ENCODE measurements at regions not wholly inside any gene's neighbourhood (a gene's known extent, or its start where the extent isn't known, plus 50 kb on each side); places are given as distances from the start of the nearest gene placed in this dataset.

DNA sequence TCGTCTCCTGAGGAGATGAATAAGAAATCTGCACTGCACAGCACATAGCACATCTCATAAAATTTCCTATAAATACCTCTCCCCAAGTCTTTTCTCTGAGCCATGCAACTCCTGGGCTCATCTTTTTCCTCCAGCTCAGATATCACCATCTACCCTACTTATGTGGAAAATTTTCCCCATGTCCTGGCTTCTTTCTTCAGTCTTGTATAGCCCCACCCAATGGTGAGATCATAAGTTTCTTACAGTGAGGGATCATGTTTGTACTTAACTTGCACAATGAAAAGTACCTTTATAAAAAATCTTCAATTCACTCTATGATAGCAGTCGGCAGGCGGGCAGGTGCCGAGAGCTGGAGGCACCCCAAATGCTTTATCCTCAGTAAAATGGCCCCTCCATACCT, 198.6 kb upstream of the S100G start:
- DNase-seq, result no peak

DNA sequence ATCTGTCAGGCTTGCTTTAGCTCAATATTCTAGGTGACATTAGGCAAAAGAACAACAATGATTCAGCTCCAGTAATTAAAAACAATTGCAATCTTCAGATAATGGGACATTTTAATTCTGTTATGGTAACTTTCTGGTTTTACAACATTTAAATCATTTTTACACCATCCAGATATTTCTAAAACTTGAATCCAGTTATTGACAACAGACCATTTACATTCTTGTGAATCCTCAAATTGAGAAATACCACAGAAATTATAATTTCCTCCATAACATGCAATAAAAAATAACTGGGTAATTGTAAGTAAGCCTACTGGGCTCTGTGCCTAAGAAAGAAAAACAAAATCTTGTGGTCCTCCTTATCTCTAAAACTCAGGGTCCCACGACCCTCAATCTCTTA, 195.0 kb upstream of the S100G start:
- no peak for DNase-seq

DNA sequence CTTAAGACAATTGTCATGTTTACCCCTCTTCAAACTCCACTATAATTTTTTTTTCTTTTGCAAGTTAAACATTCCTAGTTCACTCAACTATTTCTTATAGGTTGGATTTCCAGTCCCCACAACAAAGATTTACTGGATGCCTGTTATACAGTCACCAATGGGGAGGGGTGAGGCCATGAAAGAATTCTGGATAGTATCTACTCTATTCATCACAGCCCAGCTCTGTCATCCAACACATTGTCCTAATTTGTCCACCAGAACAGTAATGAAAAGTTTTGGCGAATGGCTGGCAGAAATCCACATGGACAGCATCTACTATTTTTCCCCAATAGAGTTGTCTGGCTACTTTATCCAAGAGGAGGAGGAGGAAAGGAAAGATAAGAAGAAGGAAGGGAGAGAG, 192.7 kb upstream of the S100G start:
- DNase-seq, result peak; percentile 81

DNA sequence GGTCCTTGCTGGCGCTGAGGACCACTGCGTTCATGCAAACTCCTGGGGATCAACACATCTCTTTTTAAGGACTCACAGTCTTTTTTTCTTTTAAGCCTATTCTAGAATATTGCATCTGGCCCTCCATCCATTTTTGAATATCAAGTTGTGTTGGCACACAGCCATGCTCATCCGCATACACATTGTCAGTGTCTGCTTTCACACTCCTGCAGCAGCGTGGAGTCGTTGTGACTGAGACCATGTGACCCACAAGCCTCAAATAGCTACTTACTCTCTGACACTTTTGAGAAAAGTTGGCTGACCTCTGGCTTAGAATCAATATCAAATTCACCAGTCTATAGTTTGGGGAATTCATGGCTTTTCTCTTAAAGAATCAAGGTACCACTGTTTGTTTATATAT, 191.8 kb upstream of the S100G start:
- DNase-seq, result no peak

DNA sequence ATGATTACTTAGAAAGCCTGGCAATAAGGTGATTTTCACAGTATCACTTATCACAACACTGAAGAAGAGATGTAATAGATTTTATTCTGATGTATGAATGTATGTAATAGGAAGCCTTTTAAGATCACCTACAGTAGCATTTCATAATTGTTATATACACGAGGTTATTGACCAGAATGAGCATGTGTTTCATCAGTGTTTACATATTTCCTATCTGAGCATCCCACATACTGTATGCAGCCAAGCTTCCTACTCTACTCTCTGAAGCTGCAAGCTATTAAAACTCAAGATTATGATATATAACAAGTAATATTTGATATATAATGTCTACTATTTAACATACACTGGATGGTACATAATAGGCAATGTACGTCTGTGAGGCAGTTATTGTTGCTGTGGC, 190.9 kb upstream of the S100G start:
- DNase-seq, result no peak

DNA sequence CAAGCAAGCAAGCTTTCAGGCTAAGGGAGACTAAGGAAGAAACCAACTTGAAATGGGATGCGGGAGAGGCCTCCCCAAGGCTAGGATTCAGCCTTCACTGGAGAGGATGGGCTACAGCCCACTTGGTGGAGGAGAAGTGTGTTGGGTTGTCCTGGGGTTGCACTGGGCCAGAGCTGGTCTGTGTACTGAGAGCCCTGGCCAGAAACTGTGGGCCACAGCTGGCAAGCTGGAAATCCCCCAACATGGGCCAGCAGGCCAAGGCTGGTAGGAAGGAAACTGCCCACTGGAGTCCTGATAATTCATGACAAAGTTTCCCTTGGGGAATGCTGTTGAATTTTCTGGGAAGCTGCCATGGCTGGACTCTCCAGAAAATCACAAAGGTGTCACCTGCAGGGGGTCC, 188.0 kb upstream of the S100G start:
- no peak for DNase-seq

DNA sequence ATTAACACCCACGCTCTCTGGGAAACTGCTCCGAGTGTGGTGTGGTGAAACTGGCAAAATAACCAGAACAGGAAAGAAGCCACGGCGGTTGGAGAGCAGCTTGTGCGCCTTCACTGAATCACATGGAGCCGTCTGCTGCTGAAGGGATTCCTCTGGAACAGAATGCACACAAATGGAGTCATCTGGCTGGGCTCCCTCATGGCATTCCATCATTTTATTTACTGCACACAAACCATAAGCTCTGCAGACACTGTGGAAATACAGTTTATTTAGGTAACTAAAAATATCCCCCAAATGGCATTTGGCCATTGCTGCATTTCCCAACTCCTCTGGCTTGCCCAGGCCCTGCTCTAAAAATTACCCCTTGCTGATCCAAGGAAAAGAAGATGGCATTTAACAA, 187.0 kb upstream of the S100G start:
- peak; percentile 91 for DNase-seq

DNA sequence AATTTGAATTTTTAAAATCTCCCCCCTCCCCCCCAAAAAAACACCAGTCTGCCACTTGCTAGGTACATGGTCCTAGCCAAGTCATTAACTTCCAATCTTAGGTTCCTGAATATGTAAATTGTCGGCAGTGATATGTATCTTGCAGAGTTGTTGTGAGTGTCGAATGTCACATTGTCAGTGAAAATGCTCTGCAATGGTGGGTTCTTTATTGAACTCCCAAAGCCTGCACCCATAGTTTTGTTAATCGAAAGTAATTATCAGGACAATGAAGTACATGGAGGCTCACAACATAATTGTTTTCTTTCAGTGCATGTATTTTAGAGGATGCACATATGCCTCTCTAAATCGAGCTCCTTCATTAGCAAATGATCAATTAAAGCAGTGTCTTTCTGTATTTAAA, 185.6 kb upstream of the S100G start:
- no peak for DNase-seq

DNA sequence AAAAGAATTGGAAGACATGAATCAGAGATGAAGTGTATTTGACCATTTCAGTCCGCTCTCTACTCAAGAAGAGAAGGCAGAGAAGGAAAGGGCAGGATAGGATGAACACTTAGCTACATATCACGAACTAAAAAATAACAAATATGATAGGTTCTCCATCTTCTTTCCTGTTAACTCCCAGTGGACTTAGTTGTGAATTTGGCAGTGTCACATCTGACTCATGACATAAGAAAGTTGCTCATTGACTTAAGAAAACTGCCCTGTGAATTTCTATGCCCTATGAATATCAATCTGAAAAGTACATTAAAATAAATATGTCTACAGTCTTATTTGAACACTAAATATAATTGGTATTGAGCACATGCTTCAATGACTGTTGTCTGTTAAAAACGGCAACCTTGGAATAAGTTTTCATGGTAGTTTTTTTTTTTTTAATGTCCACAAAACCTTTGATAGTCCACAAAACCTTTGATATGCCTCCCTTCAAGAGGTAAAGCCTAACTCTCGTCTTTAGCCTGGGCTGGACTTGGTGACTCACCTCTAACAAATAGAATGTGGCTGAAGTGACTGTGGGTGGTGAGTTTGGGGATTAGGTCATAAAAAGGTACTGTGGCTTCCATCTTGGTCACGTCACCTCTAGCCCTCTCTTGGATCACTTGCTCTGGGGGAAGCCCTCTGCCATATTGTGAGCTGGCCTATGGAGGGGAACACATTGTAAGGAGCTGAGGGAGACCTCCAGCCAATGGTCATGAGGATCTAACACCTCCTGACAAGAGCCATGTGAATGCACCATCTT, 184.7 kb upstream of the S100G start:
- peak; percentile 37 for DNase-seq

DNA sequence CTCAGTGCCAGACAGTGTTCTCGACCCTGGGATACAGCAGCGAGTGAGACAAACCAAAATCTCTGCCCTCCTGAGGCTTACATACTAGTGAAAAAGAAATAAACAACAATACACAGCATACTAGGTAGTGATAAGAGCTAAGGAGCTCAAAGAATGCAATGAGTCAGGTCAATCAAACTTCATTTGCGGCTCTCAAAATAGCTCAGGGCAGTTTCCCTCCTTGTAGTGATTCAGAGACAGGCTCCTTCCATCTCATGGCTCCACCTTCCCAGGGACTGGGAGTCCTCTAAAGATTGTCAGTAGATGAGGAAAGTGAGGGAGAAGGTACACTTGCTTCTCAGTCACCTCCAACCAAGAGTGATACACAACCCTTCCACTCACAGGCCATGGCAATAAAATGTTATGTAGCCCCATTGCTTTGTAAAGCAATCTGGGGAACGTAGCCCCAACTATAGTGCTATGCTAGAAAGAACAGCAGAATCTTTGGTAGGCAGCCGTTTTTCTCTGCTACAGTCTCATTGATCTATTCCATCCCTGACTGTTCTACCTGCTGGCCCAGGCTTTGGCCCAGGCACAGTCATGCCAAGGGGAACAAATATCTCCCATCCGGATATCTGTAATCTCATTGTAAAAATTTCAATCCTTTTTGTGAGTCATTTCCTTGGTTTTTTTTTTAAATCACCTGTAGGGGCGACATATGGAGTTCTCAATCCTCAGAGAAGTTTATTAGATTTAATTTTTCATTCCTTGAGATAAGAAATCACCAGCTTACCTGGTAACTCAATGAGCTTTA, 183.1 kb upstream of the S100G start:
- DNase-seq, result peak; percentile 54

DNA sequence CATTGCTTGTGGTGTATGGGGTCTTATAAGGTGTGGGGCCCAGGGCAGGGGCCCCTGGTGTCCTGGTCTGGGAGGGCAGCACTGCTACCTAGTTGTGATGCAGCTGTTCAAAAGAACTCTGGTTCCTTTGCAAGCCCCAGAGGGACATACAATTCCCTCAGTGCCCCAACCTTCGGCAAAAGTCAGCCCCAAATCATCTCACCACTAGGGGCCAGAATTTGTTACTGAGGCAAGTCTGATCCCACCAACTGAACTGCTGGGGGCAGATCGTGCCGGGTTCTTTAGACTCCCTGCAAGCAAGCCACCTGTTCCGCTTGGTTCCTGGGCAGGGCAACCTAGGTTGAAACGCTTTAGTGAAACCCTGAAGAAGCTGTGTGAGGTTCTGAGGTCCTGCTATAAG, 180.1 kb upstream of the S100G start:
- DNase-seq, result no peak

DNA sequence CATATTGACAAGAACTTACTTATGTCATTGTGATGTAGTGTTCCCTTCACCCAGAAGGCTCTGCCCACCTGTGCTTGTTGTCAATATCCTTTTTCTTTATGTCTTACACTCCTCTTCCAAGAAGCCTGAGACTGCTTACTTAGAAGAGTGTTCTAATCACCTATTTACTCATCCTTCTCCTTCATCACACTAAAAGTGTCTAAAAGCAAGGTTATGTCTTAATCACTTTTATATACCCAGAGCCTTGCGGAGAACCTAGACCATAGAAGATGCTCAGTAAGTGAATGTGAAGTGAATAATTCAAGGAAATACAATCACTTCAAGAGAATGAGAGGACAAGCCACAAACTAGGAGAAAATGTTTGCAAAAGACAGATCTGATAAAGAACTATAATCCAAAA, 177.6 kb upstream of the S100G start:
- DNase-seq, result no peak

DNA sequence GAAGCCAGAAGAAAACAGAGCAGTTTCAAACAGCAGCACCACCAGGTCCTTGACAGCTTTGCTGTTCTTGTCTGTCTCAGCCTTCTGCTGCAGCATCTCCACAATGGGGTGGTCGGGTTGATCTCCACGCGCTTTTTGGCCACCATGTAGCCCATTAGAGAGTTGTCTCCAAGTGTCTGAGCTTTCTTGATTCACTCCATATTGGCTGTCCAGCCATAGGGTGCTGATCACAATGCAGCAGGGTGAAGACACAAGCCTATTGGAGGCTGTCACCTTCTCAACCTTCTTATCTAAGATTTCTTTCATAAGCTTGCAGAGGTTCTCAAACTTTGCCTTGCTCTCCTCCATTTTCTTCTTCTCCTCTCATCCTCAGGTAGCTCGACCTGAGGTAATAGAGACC, 175.4 kb upstream of the S100G start:
- DNase-seq, result no peak

DNA sequence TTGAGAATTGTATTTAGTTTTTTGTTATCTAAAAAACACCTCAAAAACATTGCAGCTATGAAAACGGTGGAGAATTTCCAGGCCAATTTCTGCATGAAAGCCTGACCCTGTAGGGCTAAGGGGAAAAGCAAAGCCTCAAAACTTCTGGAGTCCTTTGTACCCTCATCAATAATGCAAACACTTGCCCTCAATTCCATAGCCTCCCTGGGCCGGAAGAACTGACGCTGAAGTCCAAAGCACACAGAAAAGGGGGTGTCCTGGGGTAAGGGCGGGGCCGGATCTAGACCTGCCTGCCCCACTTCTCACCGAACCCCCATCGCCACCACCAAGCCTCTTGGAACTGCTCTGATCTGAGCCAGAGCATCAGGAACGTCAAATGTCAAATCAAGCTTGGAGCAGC, 173.9 kb upstream of the S100G start:
- DNase-seq, result no peak

DNA sequence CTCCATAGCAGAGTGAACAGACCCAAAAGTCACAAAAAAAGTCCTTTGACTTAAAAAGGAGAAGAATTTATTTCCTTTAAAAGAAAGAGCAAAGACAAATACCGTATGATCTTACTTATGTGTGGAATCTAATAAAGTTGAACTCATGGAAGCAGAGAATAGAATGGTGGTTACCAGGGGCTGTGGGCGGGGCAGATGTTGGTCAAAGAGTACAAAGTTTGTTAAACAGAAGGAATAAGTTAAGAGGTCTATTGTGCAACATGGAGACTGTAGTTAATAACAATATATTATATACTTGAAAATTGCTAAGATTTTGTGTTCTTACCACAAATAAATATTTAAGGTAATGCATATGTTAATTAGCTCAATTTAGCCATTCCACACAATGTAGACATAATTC, 173.3 kb upstream of the S100G start:
- no peak for DNase-seq

DNA sequence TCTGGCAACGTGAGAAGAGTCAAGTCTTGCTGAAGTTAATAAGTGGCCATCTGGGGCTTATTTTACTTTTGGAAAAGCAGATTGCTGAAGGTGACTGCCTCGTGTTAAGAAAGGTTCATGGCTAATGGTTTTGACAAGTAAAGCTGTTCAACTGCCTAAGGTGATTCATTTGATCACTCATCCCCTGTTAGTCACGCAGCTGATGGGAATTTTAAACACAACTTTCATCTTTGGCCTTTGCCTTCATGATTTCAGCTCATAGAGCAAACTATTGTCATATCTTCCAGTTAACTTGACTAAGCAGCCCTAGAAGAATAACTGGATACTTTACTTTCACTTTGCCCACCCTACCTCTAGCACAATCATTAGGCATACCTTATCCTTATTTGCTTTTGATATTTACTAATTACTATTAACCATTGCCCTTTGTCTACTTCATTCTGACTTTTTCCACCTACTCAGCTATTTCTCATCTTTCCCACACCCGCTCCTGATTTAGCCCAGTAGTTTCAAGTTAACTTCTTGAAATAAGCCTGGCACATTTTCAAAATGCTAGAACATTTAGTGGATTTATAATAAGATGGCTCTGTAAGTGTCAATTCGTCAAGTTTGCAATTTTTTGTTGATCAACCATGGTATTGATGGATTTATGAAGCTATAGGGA, 170.6 kb upstream of the S100G start:
- DNase-seq, result peak; percentile 69

DNA sequence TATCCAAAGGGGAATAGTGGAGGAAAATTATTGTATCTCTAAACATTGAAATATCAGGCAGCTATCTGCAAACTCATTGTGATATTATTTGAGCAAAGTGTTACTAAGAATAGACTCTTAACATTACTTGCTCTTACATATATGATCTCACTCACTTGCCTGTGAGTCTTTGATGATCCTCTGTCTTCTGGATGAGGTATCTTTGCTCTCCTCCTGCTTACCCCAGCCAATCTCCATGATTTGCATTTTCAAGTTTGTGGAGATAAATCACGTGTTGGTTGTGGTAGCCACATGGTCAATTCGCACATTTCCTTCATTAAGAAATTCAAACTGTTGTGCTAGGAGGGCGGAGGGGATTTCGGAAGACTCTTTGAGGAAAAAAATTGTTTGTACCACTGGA, 169.9 kb upstream of the S100G start:
- no peak for DNase-seq

DNA sequence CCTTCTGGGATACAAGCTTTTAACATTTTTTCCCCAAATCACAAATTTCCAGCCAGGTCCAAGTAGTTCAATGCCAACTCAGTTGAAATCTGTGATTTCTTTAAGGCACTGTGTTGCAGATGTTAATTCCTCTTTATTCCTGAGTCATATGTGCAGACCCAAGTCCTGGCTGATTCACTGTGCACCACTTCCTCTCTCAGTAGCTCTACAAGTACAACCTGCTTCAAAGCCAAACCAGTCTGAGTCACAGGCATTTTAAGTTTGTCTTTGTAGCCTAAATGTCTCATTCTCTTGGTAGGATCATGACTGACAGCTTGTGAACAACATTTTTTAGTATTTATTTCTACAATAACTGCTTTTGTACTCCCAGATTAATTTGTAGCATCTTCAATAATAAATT, 165.6 kb upstream of the S100G start:
- DNase-seq, result peak; percentile 95

DNA sequence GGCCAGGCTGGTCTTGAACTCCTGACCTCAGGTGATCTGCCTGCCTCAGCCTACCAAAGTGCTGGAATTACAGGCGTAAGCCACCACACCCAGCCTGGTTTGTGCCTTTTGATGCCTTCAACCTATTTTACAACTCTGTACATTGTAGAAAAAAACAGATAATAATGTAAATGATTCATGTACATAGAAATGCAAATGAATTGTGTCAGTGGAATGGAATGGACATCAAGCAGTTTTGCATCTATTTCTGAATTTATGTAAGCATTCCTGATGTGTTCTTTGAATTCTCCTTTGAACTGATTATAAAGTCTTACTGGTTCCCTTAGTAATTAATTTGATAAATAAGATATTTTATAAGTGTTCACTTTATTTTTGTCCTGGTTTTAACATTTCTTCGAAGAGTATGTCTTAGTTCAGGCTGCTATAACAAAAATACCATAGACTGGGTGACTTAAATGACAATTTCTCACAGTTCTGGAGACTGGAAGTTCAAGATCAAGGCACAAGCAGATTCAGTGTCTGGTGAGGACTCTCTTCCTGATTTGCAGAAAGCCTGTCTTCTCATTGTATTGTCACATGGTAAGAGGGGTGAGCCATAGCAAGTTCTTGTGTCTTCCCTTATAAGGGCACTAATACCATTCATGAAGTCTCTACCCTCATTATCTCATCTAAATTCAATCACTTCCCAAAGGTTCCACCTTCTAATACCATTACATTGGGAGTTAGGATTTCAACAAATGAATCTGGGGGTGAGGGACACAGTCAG, 162.2 kb upstream of the S100G start:
- peak; percentile 69 for DNase-seq

DNA sequence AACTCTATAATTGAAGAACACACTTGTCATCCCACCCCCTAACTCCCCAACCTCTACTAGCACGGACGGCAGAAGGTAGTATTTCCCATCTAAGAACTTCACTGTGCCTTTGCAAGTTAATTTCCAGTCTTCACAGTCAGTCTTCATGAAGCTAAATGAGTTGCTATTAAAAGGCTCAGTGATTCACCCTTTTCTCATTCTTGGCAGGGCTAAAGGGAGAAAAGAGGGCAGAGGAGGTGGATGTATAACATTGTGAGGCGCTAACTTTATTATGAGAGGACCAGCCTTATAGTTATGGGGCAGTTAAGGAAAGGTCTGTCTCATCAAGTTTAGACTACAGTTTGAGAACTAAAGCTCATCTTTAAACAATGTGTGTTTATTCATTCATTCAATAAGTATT, 161.0 kb upstream of the S100G start:
- DNase-seq, result peak; percentile 27

DNA sequence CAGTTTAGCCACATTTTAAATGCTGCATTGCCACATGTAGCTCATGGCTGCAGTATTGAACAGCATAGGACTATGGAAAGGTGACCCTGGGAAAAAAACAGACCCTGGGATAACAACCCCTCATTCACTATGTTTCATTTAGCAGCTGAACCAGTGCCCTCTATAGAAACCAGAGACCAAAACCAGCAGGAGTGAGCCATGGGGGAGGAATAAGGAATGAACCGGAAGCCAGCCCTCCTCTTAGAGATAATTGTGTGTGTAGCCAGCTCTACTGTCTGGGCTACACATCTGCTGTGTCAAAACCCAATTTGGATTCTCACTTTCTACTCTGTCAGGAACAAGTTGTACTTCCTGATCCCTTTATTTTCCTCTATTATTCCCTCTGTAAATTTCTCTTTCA, 158.5 kb upstream of the S100G start:
- DNase-seq, result peak; percentile 25

DNA sequence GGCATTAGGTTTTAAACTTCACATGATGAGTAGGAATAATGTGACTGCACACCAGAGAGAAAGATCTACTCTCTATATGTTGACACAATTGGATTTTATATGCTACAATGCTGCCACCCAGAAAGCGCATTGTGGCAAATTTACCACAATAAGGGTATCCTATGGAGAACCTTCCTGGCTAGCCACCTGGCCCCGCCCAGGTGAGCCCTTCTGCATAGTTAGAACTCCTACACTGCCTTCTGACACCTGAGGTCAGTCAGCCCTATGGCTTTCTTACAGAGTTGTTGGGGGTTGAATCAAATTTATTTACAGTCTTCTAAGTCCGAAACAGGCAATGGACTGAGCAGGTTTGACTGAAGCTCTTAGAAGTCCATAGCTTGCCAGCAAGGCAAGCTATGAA, 153.8 kb upstream of the S100G start:
- no peak for DNase-seq

Measured in fibroblast of upper back skin (primary cell).